HCT116 (cell line): ENCODE measurements at regions not wholly inside any gene's neighbourhood (a gene's known extent, or its start where the extent isn't known, plus 50 kb on each side); places are given as distances from the start of the nearest gene placed in this dataset.

Experiments
- ATAC-seq: fragments of 200-7000 bp; cut with Tn5 transposase; 2 replicates; pipeline ENCODE4 v1.9.1; 2020; ENCODE audit warnings: mild to moderate bottlenecking, moderate library complexity
- BruUV-seq: library from RNA; stranded (reverse); fragments of 400-500 nt; replicated peaks from 2 replicates; lab custom pipeline; 2021; lab: Mats Ljungman, UMichigan
- CTCF ChIA-PET: fragments of 300-600 bp; sonication (Branson Sonifier 250); formaldehyde crosslinking; loops from one replicate; lab custom pipeline; 2021; ENCODE audit warnings: antibody characterized with exemption; lab: Charles Lee
- POLR2A ChIA-PET: fragments of 300-600, 350-600 bp; sonication (Branson Sonifier 250); formaldehyde crosslinking; loops from one replicate; lab custom pipeline; 2021; ENCODE audit warnings: antibody characterized with exemption; lab: Charles Lee
- RAD21 ChIA-PET, 2 experiments: fragments of 300-600 bp; sonication (Branson Sonifier 250); formaldehyde crosslinking; loops; one replicate each; lab custom pipeline; 2023; ENCODE audit warnings: low total read pairs in 2 of 2; ENCODE audit not compliant: uncharacterized antibody in 2 of 2, unreplicated experiment in 2 of 2, low non-redundant PET in 1 of 2; lab: Charles Lee
- DNase-seq: peaks from one replicate; pipeline ENCODE4 v3.0.0-alpha.2; 2010; ENCODE audit warnings: low read depth, low spot score
- H2AFZ ChIP-seq: fragments of 200-600 bp; shearing (Covaris generic), sonication (generic); 2 replicates; pipeline ENCODE4 v1.6.1; 2017; ENCODE audit warnings: low read depth, mixed run types, mixed read lengths, antibody characterized with exemption, low read length; ENCODE audit not compliant: poor library complexity, severe bottlenecking
- H3K27ac ChIP-seq: 2 replicates; pipeline ENCODE4 v1.5.1; 2012; ENCODE audit warnings: low read depth, low read length
- H3K27me3 ChIP-seq: fragments of 200-600 bp; sonication (generic); 2 replicates; pipeline ENCODE4 v1.6.1; 2016; ENCODE audit warnings: mixed run types, low read length, mixed read lengths; ENCODE audit not compliant: insufficient read depth
- H3K36me3 ChIP-seq, 2 experiments: fragments of 200-500 bp in 1 of 2; fragments of 200-600 bp in 1 of 2; sonication (Bioruptor generic) in 1 of 2; sonication (generic) in 1 of 2; 2 replicates each; pipeline versions ENCODE4 v1.5.1 to v1.6.1; 2014 to 2016; ENCODE audit warnings: low read length in 2 of 2, inconsistent platforms in 1 of 2, mixed read lengths in 1 of 2, mixed run types in 1 of 2; ENCODE audit not compliant: insufficient read depth in 2 of 2, control insufficient read depth in 1 of 2
- H3K4me1 ChIP-seq, 2 experiments: fragments of 200-600 bp in 1 of 2; sonication (generic) in 1 of 2; 2 replicates each; pipeline versions ENCODE4 v1.5.1 to v1.6.1; 2012 to 2017; ENCODE audit warnings: low read length in 2 of 2, inconsistent platforms in 1 of 2, mild to moderate bottlenecking in 1 of 2, mixed read lengths in 1 of 2, mixed run types in 1 of 2, moderate library complexity in 1 of 2; ENCODE audit not compliant: insufficient read depth in 2 of 2, control insufficient read depth in 1 of 2
- H3K4me2 ChIP-seq: fragments of 200-600 bp; sonication (generic); 2 replicates; pipeline ENCODE4 v1.6.1; 2017; ENCODE audit warnings: mixed run types, low read length, mixed read lengths
- H3K4me3 ChIP-seq, 2 experiments: fragments of 200-600 bp in 1 of 2; sonication (generic) in 1 of 2; replicated peaks in 1 of 2; 2 replicates each; pipeline ENCODE4 v1.5.1; 2011 to 2016; ENCODE audit warnings: low read length in 2 of 2, control low read depth in 1 of 2, low read depth in 1 of 2, mild to moderate bottlenecking in 1 of 2, mixed read lengths in 1 of 2, mixed run types in 1 of 2
- H3K79me2 ChIP-seq: fragments of 200-600 bp; sonication (generic); 2 replicates; pipeline ENCODE4 v1.6.1; 2017; ENCODE audit warnings: mild to moderate bottlenecking, mixed run types, low read length, moderate library complexity, mixed read lengths; ENCODE audit not compliant: insufficient read depth
- H3K9ac ChIP-seq: fragments of 200-600 bp; sonication (generic); 2 replicates; pipeline ENCODE4 v1.6.1; 2016; ENCODE audit warnings: low read length, mixed read lengths
- H3K9me2 ChIP-seq: fragments of 200-600 bp; sonication (generic), shearing (Covaris generic); 2 replicates; pipeline ENCODE4 v1.6.1; 2017; ENCODE audit warnings: mixed run types, mild to moderate bottlenecking, moderate library complexity; ENCODE audit not compliant: insufficient read depth
- H3K9me3 ChIP-seq, 2 experiments: fragments of 200-500 bp in 1 of 2; fragments of 200-600 bp in 1 of 2; sonication (Bioruptor generic) in 1 of 2; sonication (generic) in 1 of 2; 2 replicates each; pipeline ENCODE4 v1.6.1; 2014 to 2017; ENCODE audit warnings: low read length in 2 of 2, mixed read lengths in 2 of 2, inconsistent platforms in 1 of 2, low read depth in 1 of 2, mild to moderate bottlenecking in 1 of 2, mixed run types in 1 of 2, moderate library complexity in 1 of 2; ENCODE audit not compliant: control insufficient read depth in 1 of 2, insufficient read depth in 1 of 2
- H4K20me1 ChIP-seq: fragments of 200-600 bp; sonication (generic), shearing (Covaris generic); 2 replicates; pipeline ENCODE4 v1.6.1; 2017; ENCODE audit warnings: mixed run types, mild to moderate bottlenecking, moderate library complexity; ENCODE audit not compliant: insufficient read depth
- ATF3 ChIP-seq: IDR thresholded peaks from 2 replicates; pipeline ENCODE4 v1.6.1; 2012
- CBX3 ChIP-seq: IDR thresholded peaks from 2 replicates; pipeline ENCODE4 v1.6.1; 2012; ENCODE audit warnings: low read depth
- CEBPB ChIP-seq: IDR thresholded peaks from 2 replicates; pipeline ENCODE4 v1.6.1; 2012; ENCODE audit warnings: low read depth
- CTCF ChIP-seq, 3 experiments: fragments of 200-600 bp in 1 of 3; sonication (generic) in 1 of 3; IDR thresholded peaks in 2 of 3; conservative IDR thresholded peaks in 1 of 3; 2 replicates each; pipeline ENCODE4 v1.5.1; 2012 to 2017; ENCODE audit warnings: low read depth in 2 of 3, low read length in 2 of 3, antibody characterized with exemption in 1 of 3, borderline replicate concordance in 1 of 3, control low read depth in 1 of 3, mild to moderate bottlenecking in 1 of 3, mixed read lengths in 1 of 3, mixed run types in 1 of 3, moderate library complexity in 1 of 3; ENCODE audit not compliant: insufficient read depth in 1 of 3
- EGR1 ChIP-seq: IDR thresholded peaks from 2 replicates; pipeline ENCODE4 v1.6.1; 2012; ENCODE audit warnings: low read depth
- ELF1 ChIP-seq: IDR thresholded peaks from 2 replicates; pipeline ENCODE4 v1.6.1; 2012; ENCODE audit warnings: low read depth, borderline replicate concordance
- EZH2phosphoT487 ChIP-seq: fragments of 200-600 bp; IDR thresholded peaks from 2 replicates; pipeline ENCODE4 v1.6.1; 2018; ENCODE audit warnings: antibody characterized with exemption, borderline replicate concordance
- FOSL1 ChIP-seq: IDR thresholded peaks from 2 replicates; pipeline ENCODE4 v1.6.1; 2012; ENCODE audit warnings: low read depth
- JUND ChIP-seq: IDR thresholded peaks from 2 replicates; pipeline ENCODE4 v1.6.1; 2012
- MAX ChIP-seq: IDR thresholded peaks from 2 replicates; pipeline ENCODE4 v1.6.1; 2012
- POLR2A ChIP-seq: IDR thresholded peaks from 2 replicates; pipeline ENCODE4 v1.7.0; 2011; ENCODE audit warnings: borderline replicate concordance; ENCODE audit not compliant: insufficient read depth, insufficient read length; ENCODE audit errors: extremely low read depth
- POLR2AphosphoS5 ChIP-seq: IDR thresholded peaks from 2 replicates; pipeline ENCODE4 v1.6.1; 2011; ENCODE audit warnings: mild to moderate bottlenecking, low read depth, low read length, moderate library complexity
- RAD21 ChIP-seq: IDR thresholded peaks from 2 replicates; pipeline ENCODE4 v1.6.1; 2012; ENCODE audit warnings: low read depth, mild to moderate bottlenecking
- REST ChIP-seq: IDR thresholded peaks from 2 replicates; pipeline ENCODE4 v1.6.1; 2012; ENCODE audit warnings: low read depth
- SP1 ChIP-seq: IDR thresholded peaks from 2 replicates; pipeline ENCODE4 v1.6.1; 2012; ENCODE audit warnings: low read depth
- YY1 ChIP-seq: IDR thresholded peaks from 2 replicates; pipeline ENCODE4 v1.6.1; 2011; ENCODE audit warnings: low read length, low read depth, moderate library complexity, mild to moderate bottlenecking; ENCODE audit not compliant: insufficient replicate concordance; ENCODE audit errors: extremely low read depth
- ZFX ChIP-seq: fragments of 450-650 bp; IDR thresholded peaks from 2 replicates; pipeline ENCODE4 v1.6.1; 2017
- ZNF274 ChIP-seq: fragments of 200-500 bp; sonication (Bioruptor generic); IDR thresholded peaks from 2 replicates; pipeline ENCODE4 v1.6.1; 2014; ENCODE audit warnings: mild to moderate bottlenecking, low read depth, low read length, inconsistent platforms
- intact Hi-C: fragments of 100-400 bp; cut with micrococcal nuclease; formaldehyde crosslinking; loops from 2 replicates; pipeline ENCODE4 v1.10.0; 2022

GRCh38 chr6:3910106-3910663, 61.0 kb downstream of the FAM50B start:
- RAD21 ChIA-PET, result interaction anchor here in 1 of 2 experiments (0.6 kb wide), 1 partner anchor 23 kb away, joined by 3 read pairs; no protein-coding TSS in a partner anchor
- no peak overlapping the region for H3K27ac ChIP-seq
- no peaks in the 10 kb centered on the region for H3K79me2 ChIP-seq
- no peak for ATAC-seq
- CTCF ChIA-PET, result no interaction called here
- no peak overlapping the region for H3K4me3 ChIP-seq
- no peaks in the 10 kb centered on the region for H3K9me3 ChIP-seq
- H3K36me3 ChIP-seq, result no peaks in the 10 kb centered on the region
- no TSS peak for BruUV-seq
- no peak overlapping the region for H2AFZ ChIP-seq
- H3K4me2 ChIP-seq, result no peak overlapping the region
- H3K4me1 ChIP-seq, result peaks cover 30 to 38% of the 10 kb centered on the region in 2 experiments
- intact Hi-C loops, result no loop called here
- TF ChIP-seq ELF1, result no peak
- TF ChIP-seq ATF3, result no peak
- no peak for TF ChIP-seq EZH2phosphoT487
- TF ChIP-seq FOSL1, result no peak
- TF ChIP-seq POLR2A, result no peak
- TF ChIP-seq YY1, result no peak
- TF ChIP-seq JUND, result no peak
- TF ChIP-seq CEBPB, result no peak
- TF ChIP-seq POLR2AphosphoS5, result no peak
- TF ChIP-seq ZNF274, result no peak
- no peak for TF ChIP-seq SP1
- TF ChIP-seq CTCF (IDR thresholded peaks at IDR 0.05 in 2 of 3, conservative IDR thresholded peaks at IDR 0.05 in 1 of 3; ENCODE audit: borderline replicate concordance in 1 of 3, insufficient read depth in 1 of 3, low read depth in 2 of 3, low read length in 2 of 3), result no peak
- no peak for TF ChIP-seq CBX3
- no peak for TF ChIP-seq EGR1
- TF ChIP-seq MAX, result no peak
- no peak for TF ChIP-seq RAD21
- no peak for TF ChIP-seq REST
- no peak for TF ChIP-seq ZFX
- POLR2A ChIA-PET, result no interaction called here
- no peaks in the 10 kb centered on the region for H3K9me2 ChIP-seq
- no peak for DNase-seq
- no peak overlapping the region for H3K9ac ChIP-seq
- no peaks in the 10 kb centered on the region for H4K20me1 ChIP-seq
- no peaks in the 10 kb centered on the region; the same call in 1 of the 2 replicates for H3K27me3 ChIP-seq
